Hepatocyte (in vitro differentiated cells): ENCODE measurements at regions not wholly inside any gene's neighbourhood (a gene's known extent, or its start where the extent isn't known, plus 50 kb on each side); places are given as distances from the start of the nearest gene placed in this dataset.

Experiments
- DNase-seq: peaks from one replicate; pipeline ENCODE4 v3.0.0-alpha.2; 2016; ENCODE audit warnings: low spot score
- H2AFZ ChIP-seq: fragments of 200-600 bp; sonication (generic); 2 replicates; pipeline ENCODE4 v1.6.0; 2016; ENCODE audit warnings: antibody characterized with exemption, mild to moderate bottlenecking
- H3K27ac ChIP-seq: fragments of 200-600 bp; sonication (generic); 2 replicates; pipeline ENCODE4 v1.5.1; 2016; ENCODE audit warnings: mild to moderate bottlenecking
- H3K27me3 ChIP-seq: fragments of 200-600 bp; sonication (generic); 2 replicates; pipeline ENCODE4 v1.6.1; 2016
- H3K36me3 ChIP-seq: fragments of 200-600 bp; sonication (generic); replicated peaks from 2 replicates; pipeline ENCODE4 v1.5.1; 2016; ENCODE audit warnings: low read depth; ENCODE audit not compliant: insufficient read depth
- H3K4me1 ChIP-seq: fragments of 200-600 bp; sonication (generic); 2 replicates; pipeline ENCODE4 v1.5.1; 2016; ENCODE audit warnings: mild to moderate bottlenecking, moderate library complexity; ENCODE audit not compliant: insufficient read depth
- H3K4me2 ChIP-seq: fragments of 200-600 bp; sonication (generic); 2 replicates; pipeline ENCODE4 v1.6.0; 2016
- H3K4me3 ChIP-seq: fragments of 200-600 bp; sonication (generic); 2 replicates; pipeline ENCODE4 v1.5.1; 2016; ENCODE audit warnings: mild to moderate bottlenecking
- H3K79me2 ChIP-seq: fragments of 200-600 bp; sonication (generic); 2 replicates; pipeline ENCODE4 v1.6.0; 2017; ENCODE audit warnings: mild to moderate bottlenecking
- H3K9me2 ChIP-seq: fragments of 200-600 bp; sonication (generic); replicated peaks from 2 replicates; pipeline ENCODE4 v1.6.0; 2017; ENCODE audit warnings: mild to moderate bottlenecking; ENCODE audit not compliant: insufficient read depth
- H3K9me3 ChIP-seq: fragments of 200-600 bp; sonication (generic); 2 replicates; pipeline ENCODE4 v1.5.1; 2016; ENCODE audit warnings: low read depth, mild to moderate bottlenecking
- H4K20me1 ChIP-seq: fragments of 200-600 bp; sonication (generic); 2 replicates; pipeline ENCODE4 v1.6.0; 2016; ENCODE audit warnings: mild to moderate bottlenecking; ENCODE audit not compliant: insufficient read depth, poor library complexity, severe bottlenecking
- EZH2 ChIP-seq: fragments of 200-600 bp; sonication (generic); IDR thresholded peaks from 2 replicates; pipeline ENCODE4 v1.6.1; 2016; ENCODE audit warnings: antibody characterized with exemption, mild to moderate bottlenecking, borderline replicate concordance
- EZH2phosphoT487 ChIP-seq: fragments of 200-600 bp; sonication (generic); IDR thresholded peaks from one replicate; pipeline ENCODE4 v1.6.1; 2018; ENCODE audit warnings: antibody characterized with exemption, mild to moderate bottlenecking, low read depth, moderate library complexity; ENCODE audit not compliant: unreplicated experiment, severe bottlenecking
- WGBS: methylation state at CpG from one replicate; pipeline ENCODE4 v1.1.6; 2016; ENCODE audit warnings: low lambda C conversion rate; ENCODE audit errors: missing lambda C conversion rate; 5-methylcytosine and 5-hydroxymethylcytosine counted together
- TF ChIP-seq, protein P1 (sequence below): fragments of 200-600 bp; sonication (generic); IDR thresholded peaks from 2 replicates; pipeline ENCODE4 v1.5.1; 2016; ENCODE audit warnings: antibody characterized with exemption, mild to moderate bottlenecking; ENCODE audit not compliant: poor library complexity

DNA sequence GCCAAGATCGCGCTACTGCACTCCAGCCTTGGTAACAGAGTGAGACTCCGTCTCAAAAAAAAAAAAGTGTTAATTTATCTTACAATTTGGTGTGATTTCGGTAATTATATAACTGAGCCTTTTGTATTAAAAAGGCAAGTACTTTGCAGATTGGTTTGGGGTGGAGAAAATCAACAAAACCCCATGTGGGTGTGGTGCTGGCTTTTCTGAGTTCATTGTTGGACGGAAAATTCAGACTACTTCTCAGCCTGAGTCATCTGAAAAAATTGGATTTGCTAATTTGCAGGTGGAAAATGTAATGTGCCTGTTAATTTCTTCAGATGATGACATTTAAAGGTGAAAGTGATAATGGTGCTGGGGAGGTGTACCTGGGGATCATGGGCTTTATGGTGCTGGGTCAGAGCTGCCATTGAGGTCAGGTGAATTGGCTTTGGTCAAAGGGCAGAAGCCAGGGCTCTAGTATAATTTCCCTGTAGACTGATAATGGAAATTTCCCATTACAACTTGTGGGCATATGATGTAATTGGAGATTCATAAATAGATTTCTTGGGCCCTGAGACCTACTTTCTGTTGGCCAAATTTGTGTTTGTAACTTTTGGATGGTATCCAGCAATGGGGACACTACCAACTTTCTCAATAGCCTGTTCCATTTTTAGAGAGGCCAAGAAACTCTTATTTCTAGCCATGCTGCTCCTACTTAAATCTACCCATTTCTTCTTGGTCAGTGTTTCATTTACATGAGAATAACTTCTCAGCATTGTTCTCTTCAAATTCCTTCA lies 74.3 kb upstream of the TEX13D start:
- H4K20me1 ChIP-seq = no peaks in the 10 kb centered on the region
- H3K36me3 ChIP-seq = no peaks in the 10 kb centered on the region
- 76% methylated on average over 5 of the region's 5 CpGs for WGBS
- no peaks in the 10 kb centered on the region for H3K27me3 ChIP-seq
- no peak for DNase-seq
- H3K4me2 ChIP-seq = no peak overlapping the region
- H3K9me2 ChIP-seq = no peaks in the 10 kb centered on the region
- no peak overlapping the region for H2AFZ ChIP-seq
- H3K4me3 ChIP-seq = no peak overlapping the region
- H3K27ac ChIP-seq = no peak overlapping the region
- TF ChIP-seq EZH2phosphoT487 = no peak
- TF ChIP-seq, protein P1, sequence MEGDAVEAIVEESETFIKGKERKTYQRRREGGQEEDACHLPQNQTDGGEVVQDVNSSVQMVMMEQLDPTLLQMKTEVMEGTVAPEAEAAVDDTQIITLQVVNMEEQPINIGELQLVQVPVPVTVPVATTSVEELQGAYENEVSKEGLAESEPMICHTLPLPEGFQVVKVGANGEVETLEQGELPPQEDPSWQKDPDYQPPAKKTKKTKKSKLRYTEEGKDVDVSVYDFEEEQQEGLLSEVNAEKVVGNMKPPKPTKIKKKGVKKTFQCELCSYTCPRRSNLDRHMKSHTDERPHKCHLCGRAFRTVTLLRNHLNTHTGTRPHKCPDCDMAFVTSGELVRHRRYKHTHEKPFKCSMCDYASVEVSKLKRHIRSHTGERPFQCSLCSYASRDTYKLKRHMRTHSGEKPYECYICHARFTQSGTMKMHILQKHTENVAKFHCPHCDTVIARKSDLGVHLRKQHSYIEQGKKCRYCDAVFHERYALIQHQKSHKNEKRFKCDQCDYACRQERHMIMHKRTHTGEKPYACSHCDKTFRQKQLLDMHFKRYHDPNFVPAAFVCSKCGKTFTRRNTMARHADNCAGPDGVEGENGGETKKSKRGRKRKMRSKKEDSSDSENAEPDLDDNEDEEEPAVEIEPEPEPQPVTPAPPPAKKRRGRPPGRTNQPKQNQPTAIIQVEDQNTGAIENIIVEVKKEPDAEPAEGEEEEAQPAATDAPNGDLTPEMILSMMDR = no peak
- no peak for TF ChIP-seq EZH2
- H3K4me1 ChIP-seq = no peaks in the 10 kb centered on the region
- H3K9me3 ChIP-seq = no peaks in the 10 kb centered on the region
- no peaks in the 10 kb centered on the region for H3K79me2 ChIP-seq

DNA sequence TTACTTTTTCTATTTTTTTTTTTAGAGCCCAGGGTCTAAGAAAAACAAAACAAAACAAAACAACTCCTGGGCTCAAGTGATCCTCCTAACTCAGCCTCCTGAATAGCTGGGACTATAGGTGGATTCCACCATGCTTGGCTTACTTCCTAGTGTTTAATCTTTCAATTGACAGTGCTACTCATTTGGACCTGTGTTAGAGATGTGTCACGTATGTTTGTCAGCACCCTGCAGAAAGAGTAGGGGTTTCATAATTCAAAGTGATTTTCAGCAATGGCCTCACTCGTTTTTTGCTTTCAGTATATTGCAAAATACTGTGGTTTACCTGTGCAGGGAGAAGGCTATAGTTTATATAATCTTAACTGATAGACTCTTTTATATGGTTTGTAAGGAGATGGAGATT lies 71.6 kb upstream of the TEX13D start:
- H3K9me2 ChIP-seq = no peaks in the 10 kb centered on the region
- H3K4me2 ChIP-seq = no peak overlapping the region
- DNase-seq = no peak
- TF ChIP-seq EZH2phosphoT487 (no peak), EZH2 (no peak)
- TF ChIP-seq, protein P1 = no peak
- H2AFZ ChIP-seq = no peak overlapping the region
- H3K27ac ChIP-seq = no peak overlapping the region
- no peaks in the 10 kb centered on the region for H3K79me2 ChIP-seq
- no peaks in the 10 kb centered on the region for H4K20me1 ChIP-seq
- no peak overlapping the region for H3K4me3 ChIP-seq
- H3K9me3 ChIP-seq = no peaks in the 10 kb centered on the region
- H3K4me1 ChIP-seq = no peaks in the 10 kb centered on the region
- no peaks in the 10 kb centered on the region for H3K36me3 ChIP-seq
- WGBS = 58% methylated on average over 2 of the region's 2 CpGs
- H3K27me3 ChIP-seq = no peaks in the 10 kb centered on the region

DNA sequence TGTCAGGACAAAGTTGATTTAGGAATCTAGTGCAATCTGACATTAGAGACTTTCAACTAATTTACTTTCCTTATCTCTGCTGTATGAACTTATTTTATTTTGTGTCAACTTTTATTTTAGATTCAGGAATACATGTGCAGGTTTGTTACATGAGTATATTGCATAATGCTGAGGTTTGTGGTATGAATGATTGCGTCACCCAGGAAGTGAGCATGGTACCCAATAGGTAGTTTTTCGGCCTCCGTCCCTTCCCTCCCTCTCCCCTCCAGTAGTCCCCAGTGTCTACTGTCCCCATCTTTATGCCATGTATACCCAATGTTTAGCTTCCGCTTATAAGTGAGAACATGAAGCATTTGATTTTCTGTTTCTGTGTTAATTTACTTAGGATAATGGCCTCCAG lies 68.7 kb upstream of the TEX13D start:
- Histone ChIP-seq H2AFZ (no peak overlapping the region), H3K4me1 (no peaks in the 10 kb centered on the region), H3K27ac (no peak overlapping the region), H3K4me2 (no peak overlapping the region), H3K9me2 (no peaks in the 10 kb centered on the region), H3K79me2 (no peaks in the 10 kb centered on the region), H3K4me3 (no peak overlapping the region), H3K36me3 (no peaks in the 10 kb centered on the region), H3K27me3 (no peaks in the 10 kb centered on the region), H4K20me1 (no peaks in the 10 kb centered on the region), H3K9me3 (no peaks in the 10 kb centered on the region)
- no peak for DNase-seq
- TF ChIP-seq, protein P1 = no peak
- TF ChIP-seq EZH2 (no peak), EZH2phosphoT487 (no peak)
- 96% methylated on average over 4 of the region's 4 CpGs for WGBS

DNA sequence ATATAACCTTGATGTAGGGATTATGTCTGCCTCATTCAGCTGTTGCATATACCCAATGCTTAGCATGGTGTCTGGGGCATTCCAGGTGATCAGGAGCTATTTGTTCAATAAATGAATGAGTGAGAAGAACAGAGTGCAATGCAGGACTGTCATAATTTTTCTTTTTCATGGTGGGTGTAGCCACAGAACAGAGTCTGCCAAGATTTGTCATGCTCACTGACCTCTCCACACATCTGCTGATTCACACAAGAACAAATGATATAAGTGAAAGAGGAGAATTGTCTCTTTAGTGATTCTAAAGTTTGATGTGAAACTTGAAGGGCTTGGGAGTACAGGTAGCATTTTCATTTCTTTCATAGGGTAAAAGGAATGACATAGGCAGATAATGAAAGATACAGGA lies 64.4 kb upstream of the TEX13D start:
- Histone ChIP-seq H3K9me2 (no peaks in the 10 kb centered on the region), H3K27me3 (no peaks in the 10 kb centered on the region), H3K36me3 (no peaks in the 10 kb centered on the region), H3K79me2 (no peaks in the 10 kb centered on the region), H3K4me1 (no peaks in the 10 kb centered on the region), H3K9me3 (no peaks in the 10 kb centered on the region), H3K27ac (no peak overlapping the region), H3K4me3 (no peak overlapping the region), H3K4me2 (no peak overlapping the region), H4K20me1 (no peaks in the 10 kb centered on the region), H2AFZ (no peak overlapping the region)
- DNase-seq = no peak
- TF ChIP-seq, protein P1 = no peak
- no peak for TF ChIP-seq EZH2phosphoT487
- TF ChIP-seq EZH2 = no peak
